ENCODE measurements at regions not wholly inside any gene's neighbourhood (a gene's known extent, or its start where the extent isn't known, plus 50 kb on each side); places are given as distances from the start of the nearest gene placed in this dataset.

GRCh38 chr12:107826276-107826675 is 51.8 kb downstream of the ASCL4 start:
- Histone ChIP-seq H3K27ac (no peak overlapping the region), H3K36me3 (no peaks in the 10 kb centered on the region), H3K4me3 (ENCODE audit: low read depth in 1 of 2, low read length in 1 of 2) (no peak overlapping the region), H3K4me1 (ENCODE audit: control insufficient read depth in 1 of 2, insufficient read depth in 1 of 2, low read depth in 1 of 2, low read length in 1 of 2) (no peaks in the 10 kb centered on the region), H3K27me3 (no peaks in the 10 kb centered on the region), H3K9me3 (peaks cover 4% of the 10 kb centered on the region)
- TF ChIP-seq, protein P1, sequence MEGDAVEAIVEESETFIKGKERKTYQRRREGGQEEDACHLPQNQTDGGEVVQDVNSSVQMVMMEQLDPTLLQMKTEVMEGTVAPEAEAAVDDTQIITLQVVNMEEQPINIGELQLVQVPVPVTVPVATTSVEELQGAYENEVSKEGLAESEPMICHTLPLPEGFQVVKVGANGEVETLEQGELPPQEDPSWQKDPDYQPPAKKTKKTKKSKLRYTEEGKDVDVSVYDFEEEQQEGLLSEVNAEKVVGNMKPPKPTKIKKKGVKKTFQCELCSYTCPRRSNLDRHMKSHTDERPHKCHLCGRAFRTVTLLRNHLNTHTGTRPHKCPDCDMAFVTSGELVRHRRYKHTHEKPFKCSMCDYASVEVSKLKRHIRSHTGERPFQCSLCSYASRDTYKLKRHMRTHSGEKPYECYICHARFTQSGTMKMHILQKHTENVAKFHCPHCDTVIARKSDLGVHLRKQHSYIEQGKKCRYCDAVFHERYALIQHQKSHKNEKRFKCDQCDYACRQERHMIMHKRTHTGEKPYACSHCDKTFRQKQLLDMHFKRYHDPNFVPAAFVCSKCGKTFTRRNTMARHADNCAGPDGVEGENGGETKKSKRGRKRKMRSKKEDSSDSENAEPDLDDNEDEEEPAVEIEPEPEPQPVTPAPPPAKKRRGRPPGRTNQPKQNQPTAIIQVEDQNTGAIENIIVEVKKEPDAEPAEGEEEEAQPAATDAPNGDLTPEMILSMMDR (IDR thresholded peaks at IDR 0.05) = no peak

DNA sequence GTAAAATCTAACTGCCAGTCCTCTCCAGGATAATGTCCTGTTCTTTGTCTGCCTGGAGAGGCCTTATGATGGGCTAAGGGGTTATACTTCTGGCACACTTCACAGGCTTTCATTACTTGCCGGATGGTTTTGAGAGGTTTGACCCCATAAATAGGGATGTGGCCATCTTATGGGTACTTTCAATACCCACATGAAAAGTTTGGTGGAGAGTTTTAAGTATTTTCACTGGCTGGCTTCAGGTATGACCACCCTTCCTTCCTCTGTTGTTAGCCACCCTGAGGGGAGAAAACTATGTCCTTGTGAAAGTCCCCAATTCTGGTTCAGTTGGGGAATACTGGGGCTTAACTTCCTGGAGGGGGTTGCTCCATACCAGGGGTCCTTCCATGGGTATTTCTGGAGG is 54.8 kb downstream of the ASCL4 start:
- H3K36me3 ChIP-seq = no peaks in the 10 kb centered on the region
- no peak overlapping the region for H3K4me3 ChIP-seq (ENCODE audit: low read depth in 1 of 2, low read length in 1 of 2)
- no peaks in the 10 kb centered on the region for H3K4me1 ChIP-seq (ENCODE audit: control insufficient read depth in 1 of 2, insufficient read depth in 1 of 2, low read depth in 1 of 2, low read length in 1 of 2)
- no peak overlapping the region for H3K27ac ChIP-seq
- peaks cover 4% of the 10 kb centered on the region for H3K9me3 ChIP-seq
- TF ChIP-seq, protein P1 (IDR thresholded peaks at IDR 0.05) = no peak
- H3K27me3 ChIP-seq = peaks cover 26% of the 10 kb centered on the region

DNA sequence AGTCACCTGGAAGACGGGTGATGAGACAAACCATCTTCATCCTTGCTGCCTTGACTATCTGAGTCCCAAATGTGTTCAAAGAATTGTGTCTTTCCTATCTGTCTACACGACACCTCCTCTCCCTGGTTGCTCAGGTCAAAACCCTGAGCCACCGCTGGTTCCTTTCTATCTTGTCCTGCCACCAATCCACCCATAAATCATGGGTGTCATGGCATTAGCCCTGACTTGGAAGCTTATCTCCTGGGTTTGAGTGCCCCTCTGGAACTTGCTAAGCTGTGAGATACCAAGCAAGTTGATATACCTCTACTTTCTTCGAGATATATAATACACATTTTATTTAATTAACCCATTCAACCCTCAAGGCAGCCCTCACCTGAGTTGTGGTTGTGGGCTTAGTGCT is 57.9 kb downstream of the ASCL4 start:
- TF ChIP-seq, protein P1 (IDR thresholded peaks at IDR 0.05) = no peak
- H3K4me1 ChIP-seq (ENCODE audit: control insufficient read depth in 1 of 2, insufficient read depth in 1 of 2, low read depth in 1 of 2, low read length in 1 of 2) = no peaks in the 10 kb centered on the region
- no peak overlapping the region for H3K4me3 ChIP-seq (ENCODE audit: low read depth in 1 of 2, low read length in 1 of 2)
- no peaks in the 10 kb centered on the region for H3K36me3 ChIP-seq
- H3K27me3 ChIP-seq = peaks cover 56% of the 10 kb centered on the region
- H3K27ac ChIP-seq = no peak overlapping the region
- no peaks in the 10 kb centered on the region for H3K9me3 ChIP-seq

DNA sequence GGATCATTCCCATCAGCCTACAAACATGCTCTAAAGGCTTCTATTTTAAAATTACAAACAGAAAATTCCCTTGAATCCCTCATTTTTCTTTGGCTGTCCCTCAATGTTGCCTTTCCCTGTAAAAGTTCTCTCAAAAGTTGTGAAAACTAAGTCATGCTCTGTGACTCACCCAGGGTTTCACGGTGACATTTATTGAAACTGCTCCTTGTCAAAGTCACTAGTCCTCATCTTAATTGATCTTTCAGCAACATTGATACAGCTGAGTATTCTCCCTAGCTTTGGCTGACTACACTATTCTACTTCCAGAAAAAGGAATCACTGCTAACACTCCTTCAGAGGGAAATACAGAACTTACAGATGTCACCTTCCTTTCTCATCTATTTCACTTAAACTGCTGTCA is 65.7 kb downstream of the ASCL4 start:
- no peaks in the 10 kb centered on the region for H3K36me3 ChIP-seq
- H3K4me3 ChIP-seq (ENCODE audit: low read depth in 1 of 2, low read length in 1 of 2) = no peak overlapping the region
- H3K4me1 ChIP-seq (ENCODE audit: control insufficient read depth in 1 of 2, insufficient read depth in 1 of 2, low read depth in 1 of 2, low read length in 1 of 2) = no peaks in the 10 kb centered on the region
- TF ChIP-seq, protein P1 (IDR thresholded peaks at IDR 0.05) = no peak
- no peak overlapping the region for H3K27ac ChIP-seq
- peaks cover 99% of the 10 kb centered on the region for H3K27me3 ChIP-seq
- H3K9me3 ChIP-seq = no peaks in the 10 kb centered on the region

- TF ChIP-seq, protein P1 (IDR thresholded peaks at IDR 0.05) = no peak
Measured at GRCh38 chr12:107843351-107844311, 69.1 kb downstream of the ASCL4 start.

More at GRCh38 chr12:107843351-107844311, 69.1 kb downstream of the ASCL4 start:
- Histone ChIP-seq H3K36me3 (no peaks in the 10 kb centered on the region), H3K4me1 (ENCODE audit: control insufficient read depth in 1 of 2, insufficient read depth in 1 of 2, low read depth in 1 of 2, low read length in 1 of 2) (no peaks in the 10 kb centered on the region), H3K4me3 (ENCODE audit: low read depth in 1 of 2, low read length in 1 of 2) (no peak overlapping the region), H3K9me3 (no peaks in the 10 kb centered on the region), H3K27ac (no peak overlapping the region), H3K27me3 (peaks cover 100% of the 10 kb centered on the region)
